ENCODE measurements at regions not wholly inside any gene's neighbourhood (a gene's known extent, or its start where the extent isn't known, plus 50 kb on each side); places are given as distances from the start of the nearest gene placed in this dataset.

- TF ChIP-seq CTCF (IDR thresholded peaks at IDR 0.05) (no peak), POLR2A (IDR thresholded peaks at IDR 0.05) (no peak)
These were observed 163.4 kb downstream of the HAPSTR1 start for GRCh38 chr16:9254863-9255262.

Measured in breast epithelium (tissue), 3 donors.